ENCODE measurements at regions not wholly inside any gene's neighbourhood (a gene's known extent, or its start where the extent isn't known, plus 50 kb on each side); places are given as distances from the start of the nearest gene placed in this dataset.
"Not testable (repeated sequence)": the region's sequence is repeated elsewhere in the genome, so short reads cannot be mapped to it uniquely, and the experiment has no call there.

DNA sequence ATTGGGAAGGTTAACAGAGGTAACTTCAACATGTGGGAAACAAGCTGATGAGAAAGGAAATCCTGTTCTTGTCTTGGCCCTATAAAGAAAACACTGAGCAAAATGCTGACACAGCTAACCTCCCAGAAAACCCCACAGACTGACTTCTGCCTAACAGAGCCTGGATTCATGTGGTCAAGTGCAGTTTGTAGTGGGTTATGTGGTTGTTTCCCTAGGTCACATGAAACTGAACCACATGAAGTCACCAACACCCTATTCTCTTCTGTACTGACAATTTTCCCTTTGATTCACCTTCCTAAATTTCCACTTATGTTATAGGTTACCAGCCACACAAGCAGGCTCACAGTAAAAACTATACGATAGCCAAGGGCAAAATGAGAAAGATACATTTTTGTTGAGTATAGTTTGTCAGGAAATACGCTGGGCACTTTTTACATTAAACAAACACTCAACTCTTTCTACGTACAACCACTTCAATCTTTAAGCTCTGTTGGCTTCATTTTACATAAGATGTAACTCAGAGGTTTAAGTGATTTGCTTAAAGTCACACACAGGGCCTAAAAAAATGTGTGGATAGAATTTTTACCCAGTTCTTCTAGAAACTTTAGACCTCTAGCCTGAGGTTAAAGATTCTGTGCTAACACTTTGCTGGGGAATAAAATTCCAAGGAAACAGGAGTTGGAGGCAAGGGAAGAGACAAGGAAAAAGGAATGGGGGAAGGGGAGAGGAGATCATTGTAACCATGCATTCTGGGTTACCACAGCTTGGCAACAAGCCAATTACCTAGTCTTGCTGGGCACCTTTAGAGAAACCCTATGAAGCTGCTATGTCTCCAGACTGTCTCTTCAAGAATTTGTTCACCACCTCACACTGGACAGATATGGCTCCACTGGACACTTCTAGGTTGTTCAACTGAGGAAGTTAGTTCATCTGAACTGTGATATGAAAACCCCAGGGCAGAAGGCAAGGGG is 601.6 kb upstream of the USP24 start:
- H3K4me3 ChIP-seq (ENCODE audit: low read length) = no peak overlapping the region
- no peak for TF ChIP-seq ZNF274 (IDR thresholded peaks at IDR 0.05; ENCODE audit: low read depth, low read length)

DNA sequence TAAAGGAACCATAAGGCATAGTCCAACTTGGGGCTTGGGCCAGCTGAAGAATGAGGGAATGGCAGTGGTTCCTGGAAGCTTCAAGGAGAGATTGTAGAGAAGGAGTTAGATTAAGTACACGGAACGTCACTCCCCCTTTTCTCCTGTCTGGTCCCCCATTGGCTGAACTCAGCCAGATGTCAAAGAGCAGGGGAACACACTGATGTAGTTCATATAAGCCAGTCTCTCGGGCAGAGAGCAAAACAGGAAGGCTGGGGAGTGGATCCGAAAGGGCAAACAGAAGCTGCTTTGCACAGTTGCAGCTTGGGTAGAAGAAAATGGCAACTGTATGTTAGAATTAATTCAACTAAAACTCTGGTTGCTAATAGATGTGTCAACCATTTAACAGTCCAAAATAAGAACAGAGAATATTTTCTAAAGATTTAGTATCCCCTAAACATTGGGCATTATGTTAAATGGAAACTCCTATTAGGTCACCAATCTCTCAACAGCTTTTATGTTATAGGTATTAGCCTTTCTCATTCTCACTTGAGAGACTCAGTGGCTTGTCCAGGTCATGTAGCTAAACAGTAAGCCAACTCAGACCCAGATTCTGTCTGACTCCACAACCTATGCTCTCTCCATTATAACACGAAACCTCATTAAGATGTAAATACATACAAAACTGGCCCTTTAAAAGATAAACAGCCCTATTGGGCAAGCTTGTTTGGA is 600.7 kb upstream of the USP24 start:
- H3K4me3 ChIP-seq (ENCODE audit: low read length) = no peak overlapping the region
- no peak for TF ChIP-seq ZNF274 (IDR thresholded peaks at IDR 0.05; ENCODE audit: low read depth, low read length)

- TF ChIP-seq ZNF274 (IDR thresholded peaks at IDR 0.05; ENCODE audit: low read depth, low read length) = no peak
- H3K4me3 ChIP-seq (ENCODE audit: low read length) = no peak overlapping the region
Observed at GRCh38 chr1:55814967-55815366, 599.8 kb upstream of the USP24 start.

DNA sequence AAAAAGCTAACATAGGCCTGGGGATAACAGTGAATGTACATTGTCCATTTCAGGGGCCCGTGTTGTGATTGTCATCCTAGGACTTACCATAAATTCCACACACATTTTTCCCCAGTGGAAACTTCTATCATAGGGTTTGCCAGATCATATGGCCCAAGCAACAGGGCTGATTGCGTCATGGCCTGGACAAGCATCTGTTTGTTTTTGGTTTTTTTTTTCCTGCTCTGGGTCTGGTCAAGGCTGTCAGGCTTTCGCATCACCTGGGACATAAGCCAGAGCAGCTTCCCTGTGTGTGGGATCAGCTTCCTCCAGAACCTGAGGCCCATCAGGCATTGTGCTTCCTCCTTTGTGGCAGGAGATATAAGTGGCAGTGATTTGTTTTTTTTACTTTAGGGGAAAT is 598.5 kb upstream of the USP24 start:
- no peak for TF ChIP-seq ZNF274 (IDR thresholded peaks at IDR 0.05; ENCODE audit: low read depth, low read length)

DNA sequence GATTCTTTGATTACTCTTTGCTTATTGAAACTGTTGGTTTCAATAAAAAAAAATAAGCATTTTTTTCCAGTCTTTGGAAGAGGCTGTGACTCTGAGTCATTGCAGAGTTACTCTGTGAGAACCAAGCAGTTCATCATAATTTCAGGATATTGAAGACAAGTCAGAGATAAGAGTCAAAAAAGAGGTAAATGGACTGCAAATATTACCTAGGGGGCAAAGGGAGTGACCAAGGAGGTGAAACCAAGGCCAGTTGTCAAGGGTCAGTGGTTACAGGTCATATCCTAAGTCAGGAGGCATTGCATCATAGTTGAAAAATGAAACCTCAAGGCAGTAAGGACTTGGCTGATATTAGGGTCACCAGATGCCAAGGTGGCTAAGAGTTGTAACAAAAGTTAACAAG is 597.1 kb upstream of the USP24 start:
- no peak for TF ChIP-seq ZNF274 (IDR thresholded peaks at IDR 0.05; ENCODE audit: low read depth, low read length)
- no peak overlapping the region for H3K4me3 ChIP-seq (ENCODE audit: low read length)

More for the DNA sequence above, 598.5 kb upstream of the USP24 start:
- no peak overlapping the region for H3K4me3 ChIP-seq (ENCODE audit: low read length)

DNA sequence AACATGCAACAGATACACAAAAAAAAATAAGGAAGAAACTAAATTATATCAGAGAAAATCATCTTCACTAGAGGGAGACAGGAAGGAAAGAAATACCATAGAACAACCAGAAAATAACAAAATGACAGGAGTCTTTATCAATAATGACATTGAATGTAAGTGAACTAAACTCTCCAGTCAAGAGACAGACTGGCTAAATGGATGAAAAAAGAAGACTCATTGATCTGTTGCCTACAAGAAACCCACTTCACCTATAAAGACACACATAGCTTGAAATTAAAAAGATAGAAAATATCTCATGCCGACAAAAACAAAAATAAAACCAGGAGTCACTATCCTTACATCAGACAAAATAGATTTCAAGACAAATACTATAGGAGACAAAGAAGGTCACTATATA is 593.1 kb upstream of the USP24 start:
- H3K4me3 ChIP-seq (ENCODE audit: low read length) = no peak overlapping the region
- TF ChIP-seq ZNF274 (IDR thresholded peaks at IDR 0.05; ENCODE audit: low read depth, low read length) = no peak

DNA sequence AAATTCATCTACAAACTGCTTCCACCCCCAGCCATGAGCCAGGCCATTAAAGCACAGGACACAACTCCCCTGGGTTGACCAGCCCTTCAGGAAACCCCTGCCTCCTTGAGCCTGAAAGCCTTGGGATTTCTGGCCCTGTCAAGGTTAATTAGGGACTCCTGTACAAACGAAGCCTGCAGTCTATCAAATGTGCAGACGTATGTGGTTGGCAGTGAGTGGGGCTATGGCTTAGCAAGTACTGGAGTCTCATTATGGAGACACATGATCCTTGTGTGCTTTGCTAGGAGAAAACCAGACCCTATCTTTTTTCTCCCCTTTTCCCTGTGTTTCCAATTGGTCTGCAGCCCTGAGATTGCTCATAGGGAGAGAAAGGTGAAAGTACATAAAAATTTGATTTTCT is 588.3 kb upstream of the USP24 start:
- H3K4me3 ChIP-seq (ENCODE audit: low read length) = no peak overlapping the region
- no peak for TF ChIP-seq ZNF274 (IDR thresholded peaks at IDR 0.05; ENCODE audit: low read depth, low read length)

- no peak overlapping the region for H3K4me3 ChIP-seq (ENCODE audit: low read length)
- no peak for TF ChIP-seq ZNF274 (IDR thresholded peaks at IDR 0.05; ENCODE audit: low read depth, low read length)
Observed at GRCh38 chr1:55801481-55801880, 586.3 kb upstream of the USP24 start.

DNA sequence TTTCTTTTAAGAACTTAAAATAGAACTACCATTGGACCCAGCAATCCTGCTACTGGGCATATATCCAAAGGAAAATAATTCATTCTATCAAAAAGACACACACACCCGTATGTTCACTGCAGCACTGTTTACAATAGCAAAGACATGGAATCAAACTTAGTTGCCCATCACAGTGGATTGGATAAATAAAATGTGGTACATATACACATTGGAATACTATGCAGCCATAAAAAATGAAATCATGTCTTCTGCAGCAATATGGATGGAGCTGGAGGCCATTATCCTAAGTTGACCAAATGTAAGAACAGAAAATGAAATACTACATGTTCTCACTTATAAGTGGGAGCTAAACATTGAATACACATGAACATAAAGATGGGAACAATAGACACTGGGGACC is 585.3 kb upstream of the USP24 start:
- no peak for TF ChIP-seq ZNF274 (IDR thresholded peaks at IDR 0.05; ENCODE audit: low read depth, low read length)
- no peak overlapping the region for H3K4me3 ChIP-seq (ENCODE audit: low read length)

DNA sequence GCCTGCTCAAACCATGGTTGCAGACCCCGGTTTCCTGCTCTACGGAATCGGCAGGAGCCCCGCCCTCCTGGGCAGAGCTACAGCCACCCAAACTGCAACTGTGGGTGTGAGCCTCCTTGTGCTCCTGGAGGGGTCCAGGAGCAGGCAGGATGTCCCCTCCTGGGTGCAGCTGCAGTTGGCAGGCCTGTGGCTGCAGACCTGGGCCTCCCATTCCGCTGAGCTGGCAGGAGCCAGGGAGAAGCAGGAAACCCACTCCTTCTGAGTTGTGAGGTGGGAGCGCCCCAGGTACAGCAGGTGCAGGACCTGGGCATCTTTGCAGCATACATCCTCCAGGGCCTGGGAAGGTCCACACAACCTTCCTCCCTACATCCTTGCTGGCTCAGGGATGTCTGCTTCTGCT is 578.7 kb upstream of the USP24 start:
- no peak for TF ChIP-seq ZNF274 (IDR thresholded peaks at IDR 0.05; ENCODE audit: low read depth, low read length)
- H3K4me3 ChIP-seq (ENCODE audit: low read length) = no peak overlapping the region

DNA sequence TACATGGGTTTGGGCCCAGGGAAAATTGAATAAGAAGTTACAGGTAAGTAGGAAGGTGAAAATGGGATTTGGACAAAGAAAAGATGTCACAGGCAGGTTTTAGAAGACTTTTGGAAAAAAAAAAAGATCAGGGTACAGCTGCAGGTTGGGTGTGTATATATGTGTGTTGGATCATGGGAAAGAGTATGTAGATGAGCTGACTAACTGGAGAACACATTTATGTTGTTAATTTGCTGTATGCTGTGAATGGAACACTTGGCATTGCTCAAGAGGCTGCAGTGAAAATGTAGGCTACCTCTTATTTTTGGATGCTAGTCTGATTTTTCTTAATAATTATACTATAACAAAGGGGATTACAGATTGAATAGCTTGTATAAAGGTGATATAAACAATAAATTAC is 577.7 kb upstream of the USP24 start:
- no peak overlapping the region for H3K4me3 ChIP-seq (ENCODE audit: low read length)
- TF ChIP-seq ZNF274 (IDR thresholded peaks at IDR 0.05; ENCODE audit: low read depth, low read length) = no peak

GRCh38 chr1:55789466-55789865 is 574.3 kb upstream of the USP24 start:
- no peak for TF ChIP-seq ZNF274 (IDR thresholded peaks at IDR 0.05; ENCODE audit: low read depth, low read length)
- no peak overlapping the region for H3K4me3 ChIP-seq (ENCODE audit: low read length)

DNA sequence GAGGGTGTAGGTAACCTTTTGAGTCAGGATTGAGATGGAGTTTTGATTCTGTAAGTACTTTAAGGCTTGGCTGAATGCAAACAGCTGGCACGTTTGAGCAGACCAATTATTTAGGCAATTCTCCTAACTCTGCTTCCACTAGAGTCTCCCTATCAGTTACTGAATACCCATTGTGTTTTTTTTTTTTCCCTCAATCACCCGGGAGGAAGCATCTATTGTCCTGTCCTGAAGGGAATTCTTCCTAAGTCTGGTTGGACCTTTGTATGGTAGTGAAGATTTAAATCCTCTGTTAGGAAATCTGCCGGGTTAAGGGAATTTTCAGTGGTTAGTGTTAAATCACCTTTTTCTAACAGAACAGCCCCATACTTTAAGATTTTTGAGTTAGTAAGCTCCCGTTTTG is 571.2 kb upstream of the USP24 start:
- TF ChIP-seq ZNF274 (IDR thresholded peaks at IDR 0.05; ENCODE audit: low read depth, low read length) = no peak
- no peak overlapping the region for H3K4me3 ChIP-seq (ENCODE audit: low read length)

GRCh38 chr1:55784941-55785450 is 569.8 kb upstream of the USP24 start:
- not testable (repeated sequence) for H3K4me3 ChIP-seq (ENCODE audit: low read length)

DNA sequence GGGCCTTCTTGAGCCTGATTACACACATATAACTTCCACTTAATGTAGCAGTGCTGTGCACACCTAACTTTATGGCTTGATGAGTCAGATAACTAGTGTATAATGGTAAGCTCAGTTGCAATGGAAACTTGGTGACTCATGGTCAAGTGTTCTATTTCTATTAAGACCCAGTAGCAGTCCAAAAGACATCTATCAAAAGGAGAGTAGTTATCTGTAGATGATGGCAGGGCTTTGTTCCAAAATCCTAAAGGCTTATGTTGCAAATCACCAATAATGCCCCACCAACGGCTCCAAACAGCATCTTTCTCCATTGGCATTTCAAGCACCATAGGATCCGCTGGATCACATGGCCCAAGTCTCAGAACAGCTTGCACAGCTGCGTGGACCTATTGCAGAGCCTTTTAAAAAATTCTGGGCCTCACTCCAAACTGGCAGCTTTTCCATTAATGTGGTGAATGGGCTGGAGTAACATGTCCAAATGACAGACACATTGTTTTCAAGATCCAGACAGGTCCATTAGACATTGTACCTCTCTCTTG is 566.8 kb upstream of the USP24 start:
- no peak for TF ChIP-seq ZNF274 (IDR thresholded peaks at IDR 0.05; ENCODE audit: low read depth, low read length)
- H3K4me3 ChIP-seq (ENCODE audit: low read length) = no peak overlapping the region

Data from GM08714 (cell line).